Panc1 (cell line): ENCODE measurements at regions not wholly inside any gene's neighbourhood (a gene's known extent, or its start where the extent isn't known, plus 50 kb on each side); places are given as distances from the start of the nearest gene placed in this dataset.

Experiments used
- ATAC-seq: fragments of 200-7000 bp; cut with Tn5 transposase; 2 replicates; pipeline ENCODE4 v1.9.1; 2020; ENCODE audit warnings: mild to moderate bottlenecking, moderate library complexity
- BruUV-seq: library from RNA; stranded (reverse); fragments of 400-500 nt; replicated peaks from 2 replicates; lab custom pipeline; 2021; lab: Mats Ljungman, UMichigan
- CTCF ChIA-PET: fragments of 300-600 bp; sonication (Branson Sonifier 250); formaldehyde crosslinking; loops from one replicate; lab custom pipeline; 2022; ENCODE audit warnings: antibody characterized with exemption; lab: Charles Lee
- POLR2A ChIA-PET: fragments of 300-600 bp; sonication (Branson Sonifier 250); formaldehyde crosslinking; loops from one replicate; lab custom pipeline; 2022; ENCODE audit warnings: antibody characterized with exemption; lab: Charles Lee
- DNase-seq: peaks from one replicate; pipeline ENCODE4 v3.0.0-alpha.2; 2010; ENCODE audit warnings: low read depth, low spot score
- H3K27ac ChIP-seq: 2 replicates; pipeline ENCODE4 v1.5.1; 2011; ENCODE audit warnings: mild to moderate bottlenecking, low read length, inconsistent platforms
- H3K27me3 ChIP-seq: fragments of 200-500 bp; sonication (Bioruptor generic); 2 replicates; pipeline ENCODE4 v1.6.0; 2014; ENCODE audit warnings: low read length, inconsistent platforms; ENCODE audit not compliant: control insufficient read depth, insufficient read depth
- H3K36me3 ChIP-seq: fragments of 200-500 bp; sonication (Bioruptor generic); 2 replicates; pipeline ENCODE4 v1.5.1; 2014; ENCODE audit warnings: inconsistent platforms, mild to moderate bottlenecking, low read length, moderate library complexity; ENCODE audit not compliant: control insufficient read depth, insufficient read depth
- H3K4me1 ChIP-seq: 2 replicates; pipeline ENCODE4 v1.5.1; 2011; ENCODE audit warnings: inconsistent platforms, mild to moderate bottlenecking, low read length, moderate library complexity; ENCODE audit not compliant: control insufficient read depth, insufficient read depth
- H3K4me3 ChIP-seq, 2 experiments: 2 replicates each; pipeline ENCODE4 v1.5.1; 2011 to 2012; ENCODE audit warnings: low read depth in 2 of 2, low read length in 2 of 2, mild to moderate bottlenecking in 2 of 2, inconsistent platforms in 1 of 2, moderate library complexity in 1 of 2
- H3K9me3 ChIP-seq: fragments of 200-500 bp; sonication (Bioruptor generic); 2 replicates; pipeline ENCODE4 v1.5.1; 2014; ENCODE audit warnings: low read depth, mild to moderate bottlenecking, inconsistent platforms, low read length, moderate library complexity; ENCODE audit not compliant: control insufficient read depth, insufficient read depth
- POLR2AphosphoS5 ChIP-seq: IDR thresholded peaks from 2 replicates; pipeline ENCODE4 v1.6.1; 2012; ENCODE audit warnings: mild to moderate bottlenecking, low read depth, low read length, moderate library complexity
- SIN3A ChIP-seq: IDR thresholded peaks from 2 replicates; pipeline ENCODE4 v1.6.1; 2012; ENCODE audit warnings: low read depth, mild to moderate bottlenecking, low read length, moderate library complexity, borderline replicate concordance; ENCODE audit not compliant: insufficient read depth
- TCF7L2 ChIP-seq: IDR thresholded peaks from 2 replicates; pipeline ENCODE4 v1.6.1; 2011; ENCODE audit warnings: mild to moderate bottlenecking, low read depth, low read length, inconsistent platforms
- in situ Hi-C: cut with HindIII; loops from 2 replicates; pipeline ENCODE4 v1.10.0; 2016; ENCODE audit warnings: low sequenced_read_pairs, low pct_unique_long_range_greater_than_20kb
- intact Hi-C: fragments of 100-400 bp; cut with micrococcal nuclease; formaldehyde crosslinking; loops from one replicate; pipeline ENCODE4 v1.10.0; 2022; ENCODE audit not compliant: unreplicated experiment
- TF ChIP-seq, protein P1 (sequence below): fragments of 450-650 bp; IDR thresholded peaks from 2 replicates; pipeline ENCODE4 v1.5.1; 2017; ENCODE audit warnings: mild to moderate bottlenecking
- TF ChIP-seq, protein P2 (sequence below), 2 experiments: IDR thresholded peaks; 2 replicates each; pipeline ENCODE4 v1.6.1; 2011 to 2012; ENCODE audit warnings: low read depth in 2 of 2, control low read depth in 1 of 2, low read length in 1 of 2, mild to moderate bottlenecking in 1 of 2, moderate library complexity in 1 of 2; ENCODE audit not compliant: insufficient read depth in 1 of 2

DNA sequence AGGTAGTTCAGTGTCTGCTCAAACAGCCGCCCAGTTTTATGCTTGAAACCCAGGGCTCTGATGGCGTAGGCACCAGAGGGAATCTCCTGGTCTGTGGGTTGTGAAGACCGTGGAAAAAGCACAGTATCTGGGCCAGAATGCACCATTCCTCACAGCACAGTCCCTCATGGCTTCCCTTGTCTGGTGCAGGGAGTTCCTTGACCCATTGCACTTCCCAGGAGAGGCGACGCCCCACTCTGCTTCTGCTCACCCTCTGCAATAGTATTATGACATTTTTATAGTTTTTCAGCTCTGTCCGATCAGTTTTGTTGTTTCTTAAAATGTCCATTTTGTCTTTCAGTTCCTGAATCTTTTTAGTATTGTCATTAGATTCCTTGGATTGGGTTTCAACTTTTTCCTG lies 343.5 kb downstream of the EDEM1 start:
- BruUV-seq: no TSS peak
- ChIA-PET POLR2A (no interaction called here), CTCF (no interaction called here)
- DNase-seq (no peak), ATAC-seq (no peak)
- Histone ChIP-seq H3K9me3 (no peaks in the 10 kb centered on the region), H3K36me3 (no peaks in the 10 kb centered on the region), H3K27me3 (no peaks in the 10 kb centered on the region), H3K4me3 (no peak overlapping the region), H3K4me1 (no peaks in the 10 kb centered on the region), H3K27ac (no peak overlapping the region)
- intact Hi-C loops (no loop called here), in situ Hi-C loops (no loop called here)
- TF ChIP-seq SIN3A (no peak), POLR2AphosphoS5 (no peak), TCF7L2 (no peak)
- TF ChIP-seq, protein P1, sequence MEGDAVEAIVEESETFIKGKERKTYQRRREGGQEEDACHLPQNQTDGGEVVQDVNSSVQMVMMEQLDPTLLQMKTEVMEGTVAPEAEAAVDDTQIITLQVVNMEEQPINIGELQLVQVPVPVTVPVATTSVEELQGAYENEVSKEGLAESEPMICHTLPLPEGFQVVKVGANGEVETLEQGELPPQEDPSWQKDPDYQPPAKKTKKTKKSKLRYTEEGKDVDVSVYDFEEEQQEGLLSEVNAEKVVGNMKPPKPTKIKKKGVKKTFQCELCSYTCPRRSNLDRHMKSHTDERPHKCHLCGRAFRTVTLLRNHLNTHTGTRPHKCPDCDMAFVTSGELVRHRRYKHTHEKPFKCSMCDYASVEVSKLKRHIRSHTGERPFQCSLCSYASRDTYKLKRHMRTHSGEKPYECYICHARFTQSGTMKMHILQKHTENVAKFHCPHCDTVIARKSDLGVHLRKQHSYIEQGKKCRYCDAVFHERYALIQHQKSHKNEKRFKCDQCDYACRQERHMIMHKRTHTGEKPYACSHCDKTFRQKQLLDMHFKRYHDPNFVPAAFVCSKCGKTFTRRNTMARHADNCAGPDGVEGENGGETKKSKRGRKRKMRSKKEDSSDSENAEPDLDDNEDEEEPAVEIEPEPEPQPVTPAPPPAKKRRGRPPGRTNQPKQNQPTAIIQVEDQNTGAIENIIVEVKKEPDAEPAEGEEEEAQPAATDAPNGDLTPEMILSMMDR: no peak
- TF ChIP-seq, protein P2, sequence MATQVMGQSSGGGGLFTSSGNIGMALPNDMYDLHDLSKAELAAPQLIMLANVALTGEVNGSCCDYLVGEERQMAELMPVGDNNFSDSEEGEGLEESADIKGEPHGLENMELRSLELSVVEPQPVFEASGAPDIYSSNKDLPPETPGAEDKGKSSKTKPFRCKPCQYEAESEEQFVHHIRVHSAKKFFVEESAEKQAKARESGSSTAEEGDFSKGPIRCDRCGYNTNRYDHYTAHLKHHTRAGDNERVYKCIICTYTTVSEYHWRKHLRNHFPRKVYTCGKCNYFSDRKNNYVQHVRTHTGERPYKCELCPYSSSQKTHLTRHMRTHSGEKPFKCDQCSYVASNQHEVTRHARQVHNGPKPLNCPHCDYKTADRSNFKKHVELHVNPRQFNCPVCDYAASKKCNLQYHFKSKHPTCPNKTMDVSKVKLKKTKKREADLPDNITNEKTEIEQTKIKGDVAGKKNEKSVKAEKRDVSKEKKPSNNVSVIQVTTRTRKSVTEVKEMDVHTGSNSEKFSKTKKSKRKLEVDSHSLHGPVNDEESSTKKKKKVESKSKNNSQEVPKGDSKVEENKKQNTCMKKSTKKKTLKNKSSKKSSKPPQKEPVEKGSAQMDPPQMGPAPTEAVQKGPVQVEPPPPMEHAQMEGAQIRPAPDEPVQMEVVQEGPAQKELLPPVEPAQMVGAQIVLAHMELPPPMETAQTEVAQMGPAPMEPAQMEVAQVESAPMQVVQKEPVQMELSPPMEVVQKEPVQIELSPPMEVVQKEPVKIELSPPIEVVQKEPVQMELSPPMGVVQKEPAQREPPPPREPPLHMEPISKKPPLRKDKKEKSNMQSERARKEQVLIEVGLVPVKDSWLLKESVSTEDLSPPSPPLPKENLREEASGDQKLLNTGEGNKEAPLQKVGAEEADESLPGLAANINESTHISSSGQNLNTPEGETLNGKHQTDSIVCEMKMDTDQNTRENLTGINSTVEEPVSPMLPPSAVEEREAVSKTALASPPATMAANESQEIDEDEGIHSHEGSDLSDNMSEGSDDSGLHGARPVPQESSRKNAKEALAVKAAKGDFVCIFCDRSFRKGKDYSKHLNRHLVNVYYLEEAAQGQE (IDR thresholded peaks at IDR 0.05; ENCODE audit: insufficient read depth in 1 of 2, low read depth in 2 of 2, low read length in 1 of 2): no peak

DNA sequence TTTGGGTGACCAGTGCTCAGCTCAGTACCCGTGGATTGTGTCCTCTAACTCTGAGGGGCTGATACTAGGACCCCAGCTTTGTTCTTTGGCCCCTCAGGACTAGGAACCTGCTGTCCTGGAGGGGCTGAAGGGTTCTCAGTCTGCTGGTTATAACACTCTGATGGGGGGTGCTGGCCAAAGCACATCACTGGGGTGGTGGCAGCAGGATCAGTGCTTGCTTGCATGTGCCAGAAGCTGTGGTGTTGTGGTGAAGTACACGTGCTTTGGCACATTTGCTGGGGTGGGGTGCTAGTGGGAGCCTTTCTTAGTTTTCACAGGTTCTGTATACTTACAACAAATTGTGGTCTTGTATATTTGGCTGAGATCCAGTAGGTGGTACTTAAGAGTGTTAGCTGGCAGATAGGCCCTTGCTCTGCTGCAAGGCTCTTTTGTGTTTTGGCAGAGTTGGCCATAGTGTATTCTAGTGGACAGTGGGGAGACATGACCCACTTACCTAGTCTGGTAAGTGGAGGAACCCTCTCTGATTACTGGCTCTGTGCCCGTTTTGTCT lies 344.3 kb downstream of the EDEM1 start:
- no peaks in the 10 kb centered on the region for H3K4me1 ChIP-seq
- BruUV-seq: no TSS peak
- in situ Hi-C loops: no loop called here
- ChIA-PET POLR2A (no interaction called here), CTCF (no interaction called here)
- TF ChIP-seq TCF7L2 (no peak), POLR2AphosphoS5 (no peak), SIN3A (no peak)
- TF ChIP-seq, protein P1: no peak
- TF ChIP-seq, protein P2 (IDR thresholded peaks at IDR 0.05; ENCODE audit: insufficient read depth in 1 of 2, low read depth in 2 of 2, low read length in 1 of 2): no peak
- H3K36me3 ChIP-seq: no peaks in the 10 kb centered on the region
- DNase-seq (no peak), ATAC-seq (no peak)
- intact Hi-C loops: no loop called here
- H3K27me3 ChIP-seq: no peaks in the 10 kb centered on the region
- no peaks in the 10 kb centered on the region for H3K9me3 ChIP-seq
- no peak overlapping the region for H3K27ac ChIP-seq
- H3K4me3 ChIP-seq: no peak overlapping the region
